ENCODE measurements at regions not wholly inside any gene's neighbourhood (a gene's known extent, or its start where the extent isn't known, plus 50 kb on each side); places are given as distances from the start of the nearest gene placed in this dataset.

DNA sequence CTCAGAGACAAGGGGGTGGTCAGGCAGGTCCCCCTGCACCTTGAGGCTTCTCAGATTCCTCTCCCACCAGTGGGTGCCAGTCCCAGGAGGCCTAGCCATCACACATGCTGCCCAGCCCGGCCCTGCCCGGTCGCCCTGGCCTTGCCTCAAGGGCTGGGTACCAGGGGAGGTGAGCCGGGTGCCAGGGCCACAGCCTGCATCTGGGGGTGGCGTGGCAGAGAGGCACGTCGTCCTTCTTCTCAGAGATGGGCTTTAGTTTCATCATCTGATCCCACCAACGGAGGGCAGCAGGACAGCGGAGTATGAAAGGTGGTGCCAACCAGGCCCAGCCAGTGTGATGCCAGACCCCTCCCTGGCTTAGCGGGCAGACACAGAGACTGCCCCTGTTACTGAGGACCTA, 161.7 kb downstream of the TFCP2L1 start:
- DNase-seq = no peak

DNA sequence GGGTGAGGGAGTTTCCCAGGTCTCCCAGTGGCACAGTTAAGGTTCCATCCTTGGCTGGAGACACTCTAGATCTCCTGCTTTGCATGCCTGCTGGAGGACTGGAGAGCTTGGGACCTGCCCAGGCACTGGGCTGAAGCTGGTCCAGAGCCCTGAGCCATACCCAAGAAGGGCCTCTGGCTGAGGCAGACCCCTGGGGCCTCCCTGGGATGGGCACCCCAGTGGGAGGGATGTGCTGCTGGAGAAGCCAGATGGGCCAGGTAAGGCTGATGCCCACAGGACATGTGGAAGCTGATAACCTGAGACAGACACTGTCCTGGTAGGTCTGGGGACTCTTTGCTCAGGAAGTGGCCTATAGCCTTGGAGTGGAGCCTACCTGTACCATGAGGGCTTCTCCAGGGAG, 160.7 kb downstream of the TFCP2L1 start:
- DNase-seq = no peak

DNA sequence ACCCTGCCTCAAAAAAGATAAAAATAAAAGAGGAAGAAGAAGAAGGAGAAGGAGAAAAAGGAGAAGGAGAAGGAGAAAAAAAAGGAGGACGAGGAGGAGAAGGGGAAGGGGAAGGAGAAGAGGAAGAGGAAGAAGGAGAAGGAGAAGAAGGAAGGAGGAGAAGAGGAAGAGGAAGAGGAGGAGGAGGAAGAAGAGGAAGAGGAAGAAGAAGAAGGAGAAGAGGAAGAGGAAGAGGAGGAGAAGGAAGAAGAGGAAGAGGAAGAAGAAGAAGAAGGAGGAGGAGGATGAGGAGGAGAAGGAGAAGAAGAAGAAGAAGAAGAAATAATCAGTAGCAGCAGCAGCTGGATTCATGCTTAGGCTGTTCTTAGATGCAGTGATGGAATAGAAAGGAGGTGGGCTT, 159.7 kb downstream of the TFCP2L1 start:
- no peak for DNase-seq

DNA sequence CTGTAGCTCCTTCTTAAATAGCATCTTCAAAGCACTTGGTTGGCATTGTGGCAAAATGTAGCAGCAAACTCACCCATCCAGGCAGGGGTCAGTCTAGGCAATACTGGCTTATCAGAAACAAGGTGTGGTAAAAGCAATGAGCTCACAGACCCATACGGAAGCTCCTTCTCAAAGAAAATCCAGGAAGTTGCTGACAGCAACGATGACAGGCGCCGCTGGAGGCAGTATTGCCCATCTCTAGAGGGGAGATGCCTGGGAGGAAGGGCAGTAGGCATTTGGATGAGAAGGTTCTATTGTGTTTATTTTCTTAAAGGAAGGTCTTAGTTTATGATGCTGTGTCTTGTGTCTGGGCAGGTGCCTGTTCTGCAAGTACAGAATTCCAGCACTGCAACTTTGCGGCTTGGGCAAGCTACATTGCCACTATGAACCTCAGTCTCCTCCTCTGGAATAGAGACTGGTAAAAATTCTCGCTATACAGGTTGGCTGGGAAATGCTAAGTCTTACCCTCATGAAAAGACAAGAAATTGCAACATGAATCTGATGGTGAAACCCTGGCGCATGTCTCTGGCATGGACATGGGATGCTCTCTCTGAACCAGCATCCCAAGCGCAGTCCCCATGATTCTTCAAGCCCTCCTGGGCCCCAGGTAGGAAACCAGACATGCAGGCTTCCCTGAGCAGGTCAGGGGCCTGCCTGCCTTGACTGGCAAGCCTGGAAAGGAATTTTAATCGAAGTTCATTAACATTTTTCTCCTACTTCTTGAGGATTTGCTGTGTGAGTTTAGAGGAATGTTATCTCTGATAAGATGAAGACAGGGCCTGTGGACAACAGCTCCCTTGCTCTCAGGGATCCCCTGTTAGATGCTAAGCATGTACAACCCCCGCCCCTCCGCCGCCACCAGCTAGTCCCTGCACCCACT, 156.0 kb downstream of the TFCP2L1 start:
- DNase-seq = peak; percentile 27

DNA sequence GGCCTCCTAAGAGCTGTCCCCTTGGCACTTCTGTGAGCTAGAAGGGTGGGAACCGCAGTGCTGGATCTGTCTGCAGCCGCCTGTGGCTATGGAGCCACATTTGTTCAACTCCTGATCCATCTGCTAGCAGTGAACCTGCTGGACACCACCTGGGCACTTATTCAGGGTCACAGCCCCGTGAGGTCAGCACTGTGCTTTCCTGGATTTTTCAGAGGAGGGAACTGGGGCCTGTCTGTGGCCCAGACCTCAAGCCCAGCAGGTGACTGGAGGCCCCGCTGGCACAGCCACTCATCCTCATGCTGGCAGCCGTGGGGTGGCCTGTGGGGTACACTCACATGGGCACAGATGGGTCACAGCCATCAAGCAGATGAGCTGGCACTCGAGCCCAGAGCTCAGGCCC, 155.3 kb downstream of the TFCP2L1 start:
- no peak for DNase-seq

DNA sequence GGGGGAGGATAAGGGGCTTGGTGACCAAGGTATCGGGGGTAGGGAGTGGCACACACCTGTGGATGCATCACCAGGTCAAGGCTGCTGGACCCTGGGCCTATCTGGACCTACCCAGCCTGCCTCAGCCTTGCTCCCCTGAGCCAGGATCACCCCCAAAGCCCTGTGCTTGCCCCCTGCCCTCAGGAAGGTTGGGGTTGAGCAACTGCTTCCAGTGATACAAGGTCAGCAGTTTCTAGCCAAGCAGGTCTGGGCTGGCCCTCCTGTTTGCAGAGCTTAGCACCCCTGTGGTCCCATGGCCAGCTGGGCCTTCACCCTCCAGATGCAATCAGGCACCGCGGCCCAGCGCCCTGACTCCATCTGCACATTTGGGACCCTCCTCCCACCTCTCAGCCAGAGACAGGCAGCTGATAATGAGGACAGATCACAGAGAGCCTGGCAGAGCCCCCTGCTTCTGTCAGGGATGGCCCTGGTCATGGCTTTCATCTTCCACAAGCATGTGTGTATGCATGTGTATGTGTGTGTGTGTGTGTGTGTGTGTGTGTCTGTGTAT, 154.6 kb downstream of the TFCP2L1 start:
- DNase-seq = no peak

DNA sequence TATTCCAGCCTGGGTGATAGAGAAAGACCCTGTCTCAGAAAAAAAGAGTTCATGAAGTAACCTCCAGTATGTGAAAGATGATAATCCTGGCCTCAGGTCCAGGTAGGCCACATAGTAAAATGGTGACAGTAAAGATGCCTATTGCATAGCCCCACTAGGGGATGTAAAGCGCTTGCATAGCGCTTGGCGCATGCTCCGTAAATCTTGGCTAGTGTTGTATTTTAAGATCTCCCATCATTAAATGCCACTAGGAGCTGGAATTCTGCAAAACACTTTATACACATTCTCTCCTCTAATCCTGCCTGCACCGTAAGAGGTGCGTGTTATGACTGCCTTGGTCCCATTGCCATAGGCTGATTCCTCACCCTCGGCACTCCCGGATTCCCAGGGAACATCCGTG, 153.6 kb downstream of the TFCP2L1 start:
- no peak for DNase-seq

DNA sequence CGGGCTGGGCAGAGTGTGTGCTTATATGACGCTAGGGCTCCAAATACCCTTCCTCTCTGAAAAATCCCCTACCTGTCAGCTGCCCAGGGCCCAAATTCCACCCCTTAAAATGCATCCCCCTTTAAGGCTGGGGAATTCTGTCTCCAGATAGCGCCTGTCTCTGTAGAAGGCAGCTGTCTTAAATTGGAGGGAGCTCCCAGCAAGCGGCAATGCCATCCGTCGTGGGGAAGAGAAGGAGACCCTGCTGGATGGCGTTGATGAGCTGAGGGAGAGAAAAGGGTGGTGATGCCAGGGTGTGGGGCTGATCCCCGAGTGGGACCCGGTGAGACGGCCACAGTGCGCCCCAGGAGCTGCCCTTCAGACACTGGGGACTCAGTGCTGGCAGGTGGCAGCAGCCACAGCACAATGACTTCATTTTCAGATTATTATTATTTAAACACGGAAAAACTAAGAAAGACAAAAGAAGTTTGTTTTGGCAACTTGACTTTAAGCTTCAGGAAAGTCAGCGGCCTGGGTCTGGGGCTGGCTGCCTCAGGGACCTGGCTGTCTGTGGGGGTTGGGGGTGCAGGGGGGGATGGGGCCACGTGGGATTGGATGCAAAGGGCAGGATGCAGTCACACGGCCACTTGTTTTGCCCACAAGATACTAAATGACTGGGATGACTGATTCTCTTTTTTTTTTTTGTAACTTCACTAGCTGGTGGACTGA, 152.8 kb downstream of the TFCP2L1 start:
- no peak for DNase-seq

DNA sequence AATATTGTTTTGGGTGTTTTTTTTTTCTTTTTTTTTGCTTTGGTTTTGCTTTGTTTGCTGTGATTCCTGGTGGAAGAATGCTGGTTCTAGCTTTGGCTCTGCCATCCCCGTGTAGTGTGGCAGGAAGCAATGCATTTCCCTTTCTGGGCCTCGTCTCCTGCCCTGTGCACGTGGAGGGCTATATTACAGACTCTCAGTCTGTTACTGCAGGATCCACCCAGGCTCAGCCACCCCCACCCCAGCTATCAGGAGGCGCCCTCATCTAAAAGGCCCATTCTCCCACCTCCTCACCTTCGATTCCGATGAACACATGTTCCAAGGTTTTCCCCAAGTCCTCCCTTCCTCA, 152.3 kb downstream of the TFCP2L1 start:
- DNase-seq = no peak

DNA sequence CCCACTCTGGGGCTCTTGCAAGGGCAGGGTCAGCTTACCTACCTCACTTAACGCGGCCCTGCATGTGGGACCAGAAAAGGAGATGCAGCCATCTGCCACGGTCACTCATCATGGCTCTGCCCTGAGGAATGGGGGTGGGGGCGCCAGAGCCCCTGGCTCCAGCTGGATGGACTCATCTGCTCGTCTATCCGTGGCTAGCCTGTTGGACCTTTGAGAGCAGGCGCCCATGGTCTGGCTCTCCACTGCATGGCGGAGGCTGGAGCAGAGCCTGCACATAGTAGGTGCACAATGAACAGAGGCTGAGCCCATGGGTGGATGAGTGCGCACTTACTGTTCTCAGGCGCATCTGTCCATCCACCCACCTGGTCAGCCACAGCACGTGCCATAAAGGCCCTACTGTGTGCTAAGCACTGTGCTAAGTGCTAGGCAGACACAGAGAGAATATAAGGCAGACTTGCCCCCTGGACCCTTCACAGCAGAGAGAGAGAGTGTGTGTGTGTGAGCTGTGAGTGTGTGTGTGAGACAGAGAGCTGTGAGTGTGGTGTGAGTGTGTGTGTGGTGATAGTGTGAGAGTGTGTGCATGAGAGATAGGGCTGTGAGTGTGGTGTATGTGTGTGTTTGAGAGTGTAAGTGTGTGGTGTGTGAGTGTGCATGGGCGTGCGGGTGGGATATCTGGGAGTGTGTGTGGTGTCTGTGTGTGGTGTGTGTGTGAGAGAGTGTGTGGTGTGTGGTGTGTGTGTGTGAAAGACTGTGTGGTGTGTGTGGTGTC, 151.3 kb downstream of the TFCP2L1 start:
- no peak for DNase-seq

DNA sequence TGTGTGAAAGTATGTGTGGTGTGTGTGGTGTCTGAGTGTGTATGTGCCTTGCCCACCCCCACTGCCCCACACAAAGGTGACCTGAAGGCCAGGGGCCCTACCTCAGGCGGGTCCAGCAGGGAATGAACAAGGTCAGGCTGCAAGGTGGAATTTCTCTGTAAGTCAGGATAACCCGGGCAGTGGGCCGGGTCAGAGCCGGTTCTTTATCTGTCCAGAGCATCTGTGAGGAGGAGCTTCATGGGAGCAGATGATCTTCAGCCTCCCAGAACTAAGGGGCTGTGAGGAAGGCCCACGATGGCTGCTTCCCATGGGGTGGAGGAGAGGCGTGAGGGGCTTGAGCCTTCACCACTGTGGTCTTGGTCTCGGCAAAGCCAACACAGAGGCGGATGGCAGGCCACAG, 150.3 kb downstream of the TFCP2L1 start:
- no peak for DNase-seq

DNA sequence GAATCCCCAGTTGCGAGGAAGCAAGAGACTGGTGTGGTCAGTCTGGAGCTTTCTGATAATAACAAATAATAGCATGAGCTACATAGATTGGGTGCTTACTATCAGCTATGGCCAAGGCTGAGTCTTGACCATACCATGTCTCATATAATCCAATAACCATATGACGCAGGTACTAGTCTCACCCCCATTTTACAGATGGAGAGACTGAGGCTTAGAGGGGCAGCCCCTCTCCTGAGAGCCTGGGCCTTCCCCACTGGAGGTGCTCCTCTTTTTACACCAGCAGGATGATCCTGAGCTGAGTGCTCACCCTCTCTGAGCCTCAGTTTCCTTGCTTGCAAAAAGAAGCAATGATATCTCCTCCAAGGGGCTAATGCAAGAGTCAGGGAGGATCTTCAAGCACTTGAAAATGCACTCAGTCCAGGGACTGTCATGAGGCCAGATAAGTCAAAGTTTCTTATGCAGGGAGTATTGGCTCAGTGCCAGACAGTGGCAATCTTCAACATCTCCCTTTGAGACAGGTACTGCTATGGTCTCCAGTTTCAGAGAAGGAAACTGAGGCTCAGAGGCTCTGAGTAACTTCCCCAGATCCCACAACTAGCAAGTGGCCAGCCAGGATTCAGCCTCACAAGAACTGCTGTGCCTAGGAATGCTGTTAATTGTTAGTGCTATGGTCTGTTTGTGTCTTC, 149.7 kb downstream of the TFCP2L1 start:
- DNase-seq = no peak

DNA sequence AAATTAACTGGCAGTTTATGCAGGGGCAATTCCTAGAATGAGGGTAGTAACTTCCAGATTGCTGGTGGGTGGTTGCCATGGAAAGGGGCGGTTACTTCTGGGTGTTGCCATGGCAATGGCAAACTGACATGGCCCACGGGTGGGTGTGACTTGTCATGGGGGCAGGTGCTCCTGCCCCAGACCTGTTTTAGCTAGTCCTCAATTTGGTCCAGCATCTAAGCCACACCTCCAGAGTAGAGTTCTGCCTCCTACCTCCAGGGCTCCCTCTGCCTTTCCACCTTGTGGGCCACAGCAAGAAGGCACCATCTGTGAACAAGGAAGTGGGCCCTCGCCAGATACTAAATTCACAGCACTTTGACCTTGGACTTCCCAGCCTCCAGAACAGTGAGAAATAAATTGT, 148.7 kb downstream of the TFCP2L1 start:
- no peak for DNase-seq

DNA sequence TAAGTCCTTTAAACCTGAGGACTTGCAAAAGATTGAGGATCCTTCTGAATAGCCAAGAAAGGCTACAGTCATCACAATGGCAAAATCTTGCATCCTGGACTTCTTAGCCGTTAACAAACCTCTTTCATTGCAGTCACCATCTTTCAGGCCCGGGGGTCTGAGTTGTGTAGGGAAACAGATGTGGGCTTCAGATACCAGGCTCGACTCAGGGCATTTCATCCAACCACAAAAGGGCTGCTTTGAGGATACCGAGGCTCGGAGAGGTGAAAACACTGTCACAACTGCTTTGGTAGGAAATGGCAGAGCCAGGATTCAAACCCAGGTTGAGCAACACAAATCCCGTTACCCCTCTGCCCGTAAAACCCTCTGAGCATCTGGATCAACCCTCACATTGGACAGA, 147.4 kb downstream of the TFCP2L1 start:
- no peak for DNase-seq

DNA sequence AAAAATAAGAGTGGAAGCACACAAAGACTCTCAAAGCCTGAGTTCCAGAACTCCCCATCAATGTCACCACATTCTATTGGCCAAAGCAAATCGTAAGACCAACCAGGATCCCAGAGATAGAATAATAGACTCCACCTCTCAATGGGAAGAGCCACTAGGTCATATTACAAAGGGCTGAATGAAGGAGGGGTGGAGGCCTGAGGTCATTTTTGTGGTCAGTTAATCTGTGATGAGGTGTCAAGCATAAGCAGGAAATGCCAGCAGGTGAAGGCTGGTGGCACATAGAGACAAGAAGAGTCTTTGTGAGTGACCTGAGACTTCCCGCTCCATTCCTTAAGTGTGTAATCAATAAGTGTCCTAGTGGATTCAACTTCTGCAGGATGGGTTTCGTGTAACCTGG, 144.3 kb downstream of the TFCP2L1 start:
- DNase-seq = no peak

DNA sequence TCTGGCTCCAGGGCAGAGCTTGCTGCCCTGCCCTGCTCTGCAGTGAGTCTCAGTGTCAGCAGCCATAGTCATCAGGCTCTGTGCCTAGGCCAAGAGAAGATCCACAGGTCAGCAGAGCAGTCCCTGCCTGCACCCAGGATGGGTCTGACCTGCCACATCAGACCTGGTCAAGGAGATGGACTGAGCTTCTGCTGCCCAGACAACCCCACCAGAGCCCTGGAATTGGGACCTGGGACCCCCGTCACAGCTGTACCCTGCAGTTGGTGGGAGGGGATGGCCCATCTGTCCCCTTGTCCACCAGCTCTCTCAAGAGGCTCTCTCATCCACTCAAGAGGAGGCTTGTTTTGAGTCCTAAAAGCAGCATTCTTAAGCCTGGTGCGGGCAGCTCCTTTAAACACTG, 142.6 kb downstream of the TFCP2L1 start:
- DNase-seq = no peak

DNA sequence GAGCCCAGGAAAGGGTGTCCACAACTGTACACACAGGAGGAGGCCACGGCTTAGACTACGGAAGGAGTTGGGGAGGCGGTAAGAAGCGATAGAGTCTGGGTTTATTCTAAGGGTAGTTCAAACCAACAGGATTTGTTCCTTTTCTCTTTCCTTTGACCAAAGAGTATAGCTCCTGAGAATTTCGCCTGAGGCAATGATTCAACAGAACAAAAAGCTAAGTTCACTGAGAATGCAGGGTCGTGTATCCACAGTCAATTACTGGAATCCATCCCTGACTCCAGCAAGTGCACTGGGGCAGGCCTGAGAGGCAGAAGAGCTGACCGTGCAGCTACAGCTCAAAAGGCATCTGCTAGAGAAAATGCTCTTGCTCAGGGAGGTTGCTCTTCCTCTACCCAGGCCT, 140.9 kb downstream of the TFCP2L1 start:
- DNase-seq = no peak

DNA sequence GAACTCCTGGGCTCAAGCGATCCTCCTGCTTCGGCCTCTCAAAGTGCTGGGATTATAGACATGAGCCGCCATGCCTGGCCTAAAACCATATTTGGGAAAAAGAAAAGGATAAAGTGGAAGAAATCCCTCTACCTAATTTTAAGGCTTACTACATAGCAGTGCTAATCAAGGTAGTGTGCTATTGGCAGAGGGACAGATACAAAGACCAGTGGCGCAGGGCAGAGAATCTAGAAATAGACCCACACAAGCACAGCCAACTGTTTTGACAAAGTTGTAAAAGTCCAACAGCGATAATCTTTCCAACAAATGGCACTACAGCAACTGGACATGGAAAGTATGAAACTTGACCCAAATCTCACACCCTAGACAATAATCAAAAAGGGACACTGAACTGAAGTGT, 138.4 kb downstream of the TFCP2L1 start:
- DNase-seq = no peak

DNA sequence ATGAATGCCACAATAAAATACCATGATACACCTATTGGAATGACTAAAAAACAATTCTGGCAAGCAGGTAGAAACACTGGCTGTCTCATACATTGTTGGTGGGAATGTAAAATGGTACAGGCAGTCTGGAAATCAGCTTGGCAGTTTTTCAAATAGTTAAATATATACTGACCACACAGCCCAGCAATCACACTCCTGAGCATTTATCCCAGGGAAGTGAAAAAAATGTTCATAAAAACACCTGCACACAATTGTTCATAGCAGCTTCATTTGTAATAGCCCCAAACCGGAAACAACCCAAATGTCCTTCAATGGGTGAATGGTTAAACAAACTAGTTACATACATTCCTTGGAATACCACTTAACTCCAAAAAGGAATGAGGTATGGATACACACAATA, 137.2 kb downstream of the TFCP2L1 start:
- no peak for DNase-seq

DNA sequence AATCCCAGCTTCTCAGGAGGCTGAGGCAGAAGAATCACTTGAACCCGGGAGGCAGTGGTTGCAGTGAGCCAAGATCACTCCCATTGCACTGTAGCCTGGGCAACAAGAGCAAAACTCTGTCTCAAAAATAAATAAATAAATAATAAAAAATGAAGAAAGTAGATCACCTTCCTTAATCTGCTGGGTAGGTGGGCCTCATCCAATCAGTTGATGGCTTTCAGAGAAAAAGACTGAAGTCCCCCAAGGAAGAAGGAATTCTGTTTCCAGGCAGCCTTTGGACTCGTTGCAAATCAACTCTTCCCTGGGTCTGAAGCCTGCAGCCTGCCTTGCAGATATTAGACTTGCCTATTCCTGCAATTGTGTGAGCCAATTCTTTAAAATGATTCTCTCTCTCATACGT, 136.5 kb downstream of the TFCP2L1 start:
- DNase-seq = no peak

DNA sequence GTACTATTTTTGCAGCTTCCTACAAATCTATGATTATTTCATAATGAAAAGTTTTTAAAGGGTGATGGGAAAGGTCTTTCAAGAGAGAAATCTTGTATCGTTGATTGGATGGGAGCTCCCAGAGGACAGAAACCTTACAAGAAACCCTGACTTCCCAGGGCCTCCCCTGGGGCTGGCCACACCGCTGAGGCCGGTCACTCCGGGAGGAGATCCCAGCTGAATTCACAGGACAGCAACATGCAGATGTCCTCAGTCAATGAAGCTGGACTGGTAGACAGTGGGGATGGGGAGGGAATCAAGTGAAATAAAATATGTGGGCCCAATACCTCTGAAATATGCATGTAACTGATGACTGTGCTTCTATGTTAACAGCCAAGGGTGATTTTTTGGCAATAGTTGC, 135.6 kb downstream of the TFCP2L1 start:
- no peak for DNase-seq

DNA sequence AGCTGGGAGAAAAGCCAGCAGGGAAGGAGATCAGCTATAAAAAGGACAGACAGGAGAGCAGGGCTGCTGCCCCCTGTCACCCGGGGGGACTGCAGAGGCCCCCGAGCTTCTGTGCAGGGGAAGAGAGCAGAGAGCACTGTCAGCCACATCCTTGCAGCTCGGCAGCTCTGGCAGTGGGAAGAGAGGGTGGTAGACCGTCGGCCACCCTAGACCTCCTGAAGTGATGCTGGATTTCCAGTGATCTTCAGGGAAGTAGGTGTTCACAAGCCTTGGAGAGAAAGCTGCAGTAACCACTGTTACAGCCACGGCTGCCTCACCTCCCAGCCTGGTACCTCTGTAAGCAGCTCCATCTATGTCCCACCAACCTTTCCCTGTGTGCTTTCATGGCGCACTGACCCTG, 134.9 kb downstream of the TFCP2L1 start:
- no peak for DNase-seq

DNA sequence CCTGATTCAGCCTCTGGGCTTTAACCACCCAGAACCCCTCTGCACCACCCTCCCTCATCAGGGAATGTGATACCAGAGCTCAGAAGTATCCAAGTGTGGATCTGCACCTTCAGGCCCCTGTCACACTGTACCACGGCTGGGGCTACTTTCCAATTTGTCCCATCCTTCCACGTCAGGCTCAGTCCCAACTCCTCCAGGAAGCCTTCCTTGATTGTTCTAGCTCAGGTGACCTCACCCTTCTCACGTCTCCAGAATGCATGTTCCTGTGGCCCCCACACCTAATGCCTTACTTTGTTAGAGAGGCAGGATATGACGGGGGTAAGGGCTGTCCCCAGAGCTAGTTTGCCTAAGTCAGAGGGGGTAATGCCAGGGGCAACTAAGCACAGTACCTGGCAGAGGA, 134.3 kb downstream of the TFCP2L1 start:
- no peak for DNase-seq
